ENCODE measurements at regions not wholly inside any gene's neighbourhood (a gene's known extent, or its start where the extent isn't known, plus 50 kb on each side); places are given as distances from the start of the nearest gene placed in this dataset.

GRCh38 chr9:82346040-82346439, 357.5 kb downstream of the SPATA31D1 start:
- TF ChIP-seq CTCF (IDR thresholded peaks at IDR 0.05; ENCODE audit: insufficient read depth, low read length, poor library complexity, severe bottlenecking) (no peak), EZH2phosphoT487 (conservative IDR thresholded peaks at IDR 0.05; ENCODE audit: low read length) (no peak)
